Spleen (tissue), 11 donors: ENCODE measurements at regions not wholly inside any gene's neighbourhood (a gene's known extent, or its start where the extent isn't known, plus 50 kb on each side); places are given as distances from the start of the nearest gene placed in this dataset.

Experiments
- DNase-seq: peaks from one replicate; pipeline ENCODE4 v3.0.0-alpha.2; 2020
- H3K27ac ChIP-seq, 8 donors: fragments of 200-600 bp; sonication (generic) in 7 of 8; 1 replicate in 4 of 8; 2 replicates in 4 of 8; pipeline versions ENCODE4 v1.5.0 to v1.8.0; 2016 to 2021; ENCODE audit warnings: inconsistent platforms in 4 of 8, mild to moderate bottlenecking in 4 of 8, moderate library complexity in 1 of 8
- H3K27me3 ChIP-seq, 7 donors: fragments of 200-600 bp; sonication (generic) in 6 of 7; replicated peaks in 1 of 7; 1 replicate in 4 of 7; 2 replicates in 3 of 7; pipeline versions ENCODE4 v1.5.0 to v1.8.0; 2016 to 2021; ENCODE audit warnings: inconsistent platforms in 3 of 7, mild to moderate bottlenecking in 1 of 7
- H3K36me3 ChIP-seq, 6 donors: fragments of 200-600 bp; sonication (generic) in 5 of 6; 1 replicate in 4 of 6; 2 replicates in 2 of 6; pipeline versions ENCODE4 v1.5.0 to v1.8.0; 2016 to 2021; ENCODE audit warnings: inconsistent platforms in 2 of 6
- H3K4me1 ChIP-seq, 6 donors: fragments of 200-600 bp; sonication (generic) in 5 of 6; 1 replicate in 3 of 6; 2 replicates in 3 of 6; pipeline versions ENCODE4 v1.5.0 to v1.8.0; 2016 to 2021; ENCODE audit warnings: inconsistent platforms in 3 of 6
- H3K4me3 ChIP-seq, 8 donors: fragments of 200-600 bp; sonication (generic) in 7 of 8; 1 replicate in 4 of 8; 2 replicates in 4 of 8; pipeline versions ENCODE4 v1.5.0 to v1.8.0; 2016 to 2021; ENCODE audit warnings: inconsistent platforms in 4 of 8, mild to moderate bottlenecking in 4 of 8, moderate library complexity in 2 of 8
- H3K9me3 ChIP-seq, 8 donors: fragments of 200-600 bp; sonication (generic) in 7 of 8; 1 replicate in 4 of 8; 2 replicates in 4 of 8; pipeline versions ENCODE4 v1.5.0 to v1.8.0; 2016 to 2021; ENCODE audit warnings: inconsistent platforms in 4 of 8
- CTCF ChIP-seq, 11 experiments: fragments of 200-600 bp in 7 of 11; fragments of 450-650 bp in 4 of 11; sonication (generic) in 4 of 11; IDR thresholded peaks in 8 of 11; conservative IDR thresholded peaks in 3 of 11; 1 replicate in 7 of 11; 2 replicates in 4 of 11; pipeline versions ENCODE4 v1.4.0 to v1.8.0; 2016 to 2021; ENCODE audit warnings: antibody characterized with exemption in 11 of 11, inconsistent platforms in 4 of 11, mild to moderate bottlenecking in 1 of 11
- POLR2A ChIP-seq, 3 donors: fragments of 450-650 bp; IDR thresholded peaks; one replicate each; pipeline ENCODE4 v1.5.1; 2017; ENCODE audit warnings: antibody characterized with exemption in 3 of 3, mild to moderate bottlenecking in 1 of 3
- POLR2AphosphoS5 ChIP-seq, 3 donors: sonication (generic); formaldehyde crosslinking; IDR thresholded peaks; one replicate each; pipeline ENCODE4 v1.5.1; 2017; ENCODE audit warnings: antibody characterized with exemption in 3 of 3
- WGBS, 5 donors: extraction: QIAGEN DNeasy Blood & Tissue Kit in 3 of 5; methylation state at CpG; one replicate each; pipeline versions ENCODE4 v1.1.5 to v1.1.7; 2013 to 2018; 5-methylcytosine and 5-hydroxymethylcytosine counted together
- intact Hi-C: fragments of 100-400 bp; cut with DNase I; formaldehyde crosslinking; loops from one replicate; pipeline ENCODE4 v1.15.0; 2023; ENCODE audit warnings: low total_unique reads
- donor health status: healthy with polysubstance abuse.
- donor health status: DM: no; HTN: no; CAD: no; lungs with moderate emphysema.
- donor health status: DM: no; HTN: no; CAD: no.
- donor health status: Bipolar disorder and iron deficiency.
- donor health status: healthy.
- donor health status: DM: no; HTN: no; CAD: no.
- donor health status: DM: yes; HTN: yes; CAD: no.

- Histone ChIP-seq H3K9me3 (no peaks in the 10 kb centered on the region), H3K36me3 (no peaks in the 10 kb centered on the region), H3K27ac (no peak overlapping the region), H3K4me1 (peaks cover 0 to 5% (median 0%) of the 10 kb centered on the region in 6 donors), H3K27me3 (peaks cover 0 to 5% (median 0%) of the 10 kb centered on the region in 7 donors), H3K4me3 (no peak overlapping the region)
- TF ChIP-seq POLR2AphosphoS5 (IDR thresholded peaks at IDR 0.05) (no peak), CTCF (IDR thresholded peaks at IDR 0.05 in 8 of 11, conservative IDR thresholded peaks at IDR 0.05 in 3 of 11) (no peak), POLR2A (IDR thresholded peaks at IDR 0.05) (no peak)
- intact Hi-C loops: no loop called here
- DNase-seq: no peak
- 80 to 90% (median 86%) methylated on average over 4 of the region's 4 CpGs for WGBS, 5 donors
Measured at GRCh38 chr4:41456559-41457101, 81.3 kb upstream of the LIMCH1 start.

- Histone ChIP-seq H3K27ac (no peak overlapping the region), H3K4me3 (no peak overlapping the region), H3K9me3 (no peaks in the 10 kb centered on the region), H3K36me3 (no peaks in the 10 kb centered on the region), H3K27me3 (peaks cover 0 to 5% (median 0%) of the 10 kb centered on the region in 7 donors), H3K4me1 (peaks cover 0 to 5% (median 0%) of the 10 kb centered on the region in 6 donors)
- no peak for TF ChIP-seq CTCF (IDR thresholded peaks at IDR 0.05 in 8 of 11, conservative IDR thresholded peaks at IDR 0.05 in 3 of 11)
- TF ChIP-seq POLR2AphosphoS5 (IDR thresholded peaks at IDR 0.05): no peak
- no peak for TF ChIP-seq POLR2A (IDR thresholded peaks at IDR 0.05)
- no peak for DNase-seq
- WGBS, 5 donors: 91 to 97% (median 95%) methylated on average over 2 of the region's 2 CpGs
- intact Hi-C loops: no loop called here
Measured at GRCh38 chr4:41458689-41459088, 79.3 kb upstream of the LIMCH1 start.

- Histone ChIP-seq H3K27ac (no peak overlapping the region), H3K4me1 (peaks cover 0 to 5% (median 0%) of the 10 kb centered on the region in 6 donors), H3K9me3 (no peaks in the 10 kb centered on the region), H3K27me3 (peaks cover 0 to 5% (median 0%) of the 10 kb centered on the region in 7 donors), H3K4me3 (no peak overlapping the region), H3K36me3 (no peaks in the 10 kb centered on the region)
- 66 to 76% (median 73%) methylated on average over 5 of the region's 5 CpGs for WGBS, 5 donors
- DNase-seq: no peak
- no peak for TF ChIP-seq POLR2A (IDR thresholded peaks at IDR 0.05)
- TF ChIP-seq POLR2AphosphoS5 (IDR thresholded peaks at IDR 0.05): peak in 1 of 3 donors; percentile 5
- intact Hi-C loops: no loop called here
Measured at GRCh38 chr4:41460641-41461040, 77.3 kb upstream of the LIMCH1 start.

GRCh38 chr4:41461780-41462307, 76.1 kb upstream of the LIMCH1 start:
- DNase-seq: no peak
- no peak for TF ChIP-seq POLR2AphosphoS5 (IDR thresholded peaks at IDR 0.05)
- no peak for TF ChIP-seq POLR2A (IDR thresholded peaks at IDR 0.05)
- no peak for TF ChIP-seq CTCF (IDR thresholded peaks at IDR 0.05 in 8 of 11, conservative IDR thresholded peaks at IDR 0.05 in 3 of 11)
- Histone ChIP-seq H3K9me3 (no peaks in the 10 kb centered on the region), H3K4me3 (no peak overlapping the region), H3K27me3 (peaks cover 0 to 5% (median 0%) of the 10 kb centered on the region in 7 donors), H3K27ac (no peak overlapping the region), H3K4me1 (peaks cover 0 to 5% (median 0%) of the 10 kb centered on the region in 6 donors), H3K36me3 (no peaks in the 10 kb centered on the region)
- WGBS, 5 donors: 54 to 88% (median 68%) methylated on average over 3 of the region's 3 CpGs
- intact Hi-C loops: no loop called here
